B cell (primary cell): ENCODE measurements at regions not wholly inside any gene's neighbourhood (a gene's known extent, or its start where the extent isn't known, plus 50 kb on each side); places are given as distances from the start of the nearest gene placed in this dataset.

ENCODE experiments used
- ATAC-seq: fragments of 200-7000 bp; cut with Tn5 transposase; one replicate; pipeline ENCODE4 v1.10.0; 2021; ENCODE audit warnings: low read depth, mild to moderate bottlenecking, moderate number of reproducible peaks, moderate library complexity
- CTCF ChIA-PET: fragments of 350-600 bp; sonication (Branson Sonifier 250); formaldehyde crosslinking; loops from one replicate; lab custom pipeline; 2021; ENCODE audit warnings: antibody characterized with exemption, inconsistent platforms; lab: Charles Lee
- POLR2A ChIA-PET: fragments of 350-600 bp; sonication (Branson Sonifier 250); formaldehyde crosslinking; loops from one replicate; lab custom pipeline; 2021; ENCODE audit warnings: antibody characterized with exemption; lab: Charles Lee
- DNase-seq: peaks from one replicate; pipeline ENCODE4 v3.0.0; 2013
- H2AFZ ChIP-seq: 2 replicates; pipeline ENCODE4 v1.6.1; 2012; ENCODE audit warnings: mild to moderate bottlenecking, low read depth, low read length; ENCODE audit not compliant: insufficient read depth, poor library complexity, severe bottlenecking
- H3K27ac ChIP-seq, 2 donors: 1 replicate in 1 of 2; 2 replicates in 1 of 2; pipeline ENCODE4 v1.5.1; 2012 to 2013; ENCODE audit warnings: low read length in 2 of 2, mild to moderate bottlenecking in 2 of 2, moderate library complexity in 1 of 2
- H3K27me3 ChIP-seq, 4 experiments: fragments of 200-600 bp in 1 of 4; sonication (generic) in 1 of 4; replicated peaks in 1 of 4; 1 replicate in 2 of 4; 2 replicates in 2 of 4; pipeline versions ENCODE4 v1.6.1 to v1.7.0; 2013 to 2016; ENCODE audit warnings: low read length in 3 of 4, mild to moderate bottlenecking in 2 of 4, mixed read lengths in 1 of 4, moderate library complexity in 1 of 4; ENCODE audit not compliant: insufficient read depth in 4 of 4, control insufficient read depth in 3 of 4; ENCODE audit errors: control extremely low read depth in 1 of 4
- H3K36me3 ChIP-seq, 2 experiments: replicated peaks in 1 of 2; 1 replicate in 1 of 2; 2 replicates in 1 of 2; pipeline versions ENCODE4 v1.6.1 to v1.7.1; 2013; ENCODE audit warnings: low read length in 1 of 2; ENCODE audit not compliant: insufficient read depth in 2 of 2, control insufficient read depth in 1 of 2; ENCODE audit errors: control extremely low read depth in 1 of 2, extremely low read depth in 1 of 2
- H3K4me1 ChIP-seq, 2 donors: fragments of 200-600 bp in 1 of 2; sonication (generic) in 1 of 2; 1 replicate in 1 of 2; 2 replicates in 1 of 2; pipeline versions ENCODE4 v1.5.1 to v1.6.1; 2013 to 2017; ENCODE audit warnings: low read length in 2 of 2; ENCODE audit not compliant: control insufficient read depth in 2 of 2, insufficient read depth in 2 of 2
- H3K4me2 ChIP-seq: replicated peaks from 2 replicates; pipeline ENCODE3; 2012; ENCODE audit warnings: mild to moderate bottlenecking, low read depth, low read length; ENCODE audit not compliant: poor library complexity, severe bottlenecking
- H3K4me3 ChIP-seq, 5 experiments: fragments of 200-600 bp in 1 of 5; sonication (generic) in 1 of 5; 1 replicate in 3 of 5; 2 replicates in 2 of 5; pipeline versions ENCODE4 v1.5.1 to v1.7.0; 2011 to 2016; ENCODE audit warnings: low read length in 4 of 5, mild to moderate bottlenecking in 4 of 5, low read depth in 2 of 5, control low read depth in 1 of 5, moderate library complexity in 1 of 5; ENCODE audit not compliant: insufficient read depth in 1 of 5; ENCODE audit errors: control extremely low read depth in 1 of 5, extremely low read depth in 1 of 5
- H3K79me2 ChIP-seq: fragments of 200-600 bp; sonication (generic); one replicate; pipeline ENCODE4 v1.6.0; 2016; ENCODE audit warnings: low read length; ENCODE audit not compliant: control insufficient read depth, insufficient read depth
- H3K9ac ChIP-seq: fragments of 200-600 bp; sonication (generic); 2 replicates; pipeline ENCODE4 v1.6.1; 2017; ENCODE audit warnings: mild to moderate bottlenecking, low read length, moderate library complexity
- H3K9me3 ChIP-seq, 3 donors: one replicate each; pipeline versions ENCODE4 v1.6.1 to v1.7.1; 2013; ENCODE audit warnings: low read length in 2 of 3; ENCODE audit not compliant: control insufficient read depth in 2 of 3, insufficient read depth in 1 of 3; ENCODE audit errors: control extremely low read depth in 1 of 3
- H4K20me1 ChIP-seq: 2 replicates; pipeline ENCODE4 v1.6.0; 2012; ENCODE audit warnings: mild to moderate bottlenecking, low read length; ENCODE audit not compliant: insufficient read depth, control insufficient read depth, poor library complexity, severe bottlenecking
- H3K27ac Mint-ChIP-seq: one replicate; pipeline ENCODE4 v1.8.0; 2021; ENCODE audit warnings: mixed read lengths
- H3K27me3 Mint-ChIP-seq: one replicate; pipeline ENCODE4 v1.8.0; 2021; ENCODE audit warnings: mixed read lengths
- H3K4me1 Mint-ChIP-seq: one replicate; pipeline ENCODE4 v1.8.0; 2021; ENCODE audit warnings: mixed read lengths
- H3K4me3 Mint-ChIP-seq: one replicate; pipeline ENCODE4 v1.8.0; 2021; ENCODE audit warnings: mixed read lengths
- H3K9me3 Mint-ChIP-seq: one replicate; pipeline ENCODE4 v1.8.0; 2022; ENCODE audit warnings: mixed read lengths; ENCODE audit not compliant: insufficient read depth
- CTCF ChIP-seq: fragments of 200-600 bp; IDR thresholded peaks from one replicate; pipeline ENCODE4 v1.8.0; 2022; ENCODE audit warnings: antibody characterized with exemption, mild to moderate bottlenecking
- EZH2 ChIP-seq: IDR thresholded peaks from 2 replicates; pipeline ENCODE4 v1.6.1; 2012; ENCODE audit warnings: borderline replicate concordance, low read depth, mild to moderate bottlenecking, moderate library complexity, low read length; ENCODE audit not compliant: insufficient read depth, poor library complexity, severe bottlenecking
- WGBS: methylation state at CpG from one replicate; pipeline ENCODE4 v1.1.5; 2013; ENCODE audit warnings: missing lambda C conversion rate; ENCODE audit not compliant: insufficient coverage; 5-methylcytosine and 5-hydroxymethylcytosine counted together
- intact Hi-C: fragments of 100-400 bp; cut with micrococcal nuclease; formaldehyde crosslinking; loops from one replicate; pipeline ENCODE4 v1.10.0; 2022

- DNase-seq (no peak), ATAC-seq (no peak)
- Histone ChIP-seq H3K27ac (no peak overlapping the region), H3K79me2 (no peaks in the 10 kb centered on the region), H3K9ac (no peak overlapping the region), H3K4me2 (no peak overlapping the region), H3K9me3 (no peaks in the 10 kb centered on the region), H4K20me1 (no peaks in the 10 kb centered on the region), H2AFZ (no peak overlapping the region), H3K27me3 (no peaks in the 10 kb centered on the region), H3K36me3 (no peaks in the 10 kb centered on the region), H3K4me1 (no peaks in the 10 kb centered on the region), H3K4me3 (no peak overlapping the region)
- 25% methylated on average over 3 of the region's 5 CpGs for WGBS
- H3K27me3 Mint-ChIP-seq, result no peaks in the 10 kb centered on the region
- H3K4me3 Mint-ChIP-seq, result no peak overlapping the region
- no peak overlapping the region for H3K27ac Mint-ChIP-seq
- ChIA-PET CTCF (no interaction called here), POLR2A (no interaction called here)
- intact Hi-C loops, result no loop called here
- no peaks in the 10 kb centered on the region for H3K4me1 Mint-ChIP-seq
- no peaks in the 10 kb centered on the region for H3K9me3 Mint-ChIP-seq
- no peak for TF ChIP-seq EZH2
- TF ChIP-seq CTCF, result no peak
These were observed 384.4 kb upstream of the PABPC4L start for GRCh38 chr4:134585972-134586371.

- Histone ChIP-seq H3K4me2 (no peak overlapping the region), H3K27me3 (no peaks in the 10 kb centered on the region), H3K27ac (no peak overlapping the region), H3K36me3 (no peaks in the 10 kb centered on the region), H3K4me1 (no peaks in the 10 kb centered on the region), H3K4me3 (no peak overlapping the region), H3K79me2 (no peaks in the 10 kb centered on the region), H3K9me3 (no peaks in the 10 kb centered on the region), H3K9ac (no peak overlapping the region), H4K20me1 (no peaks in the 10 kb centered on the region), H2AFZ (no peak overlapping the region)
- no CpG with 5 or more reads among the region's 1 CpG for whole genome bisulfite sequencing
- ATAC-seq (no peak), DNase-seq (no peak)
- POLR2A ChIA-PET, result no interaction called here
- Mint-ChIP-seq H3K4me1 (no peaks in the 10 kb centered on the region), H3K27ac (no peak overlapping the region), H3K9me3 (peaks cover 3% of the 10 kb centered on the region), H3K4me3 (no peak overlapping the region), H3K27me3 (no peaks in the 10 kb centered on the region)
- intact Hi-C loops, result no loop called here
- CTCF ChIA-PET, result no interaction called here
- TF ChIP-seq EZH2 (no peak), CTCF (no peak)
These were observed 365.9 kb upstream of the PABPC4L start for GRCh38 chr4:134567461-134567860.
